DOHH2 (cell line): ENCODE measurements at regions not wholly inside any gene's neighbourhood (a gene's known extent, or its start where the extent isn't known, plus 50 kb on each side); places are given as distances from the start of the nearest gene placed in this dataset.

Experiments used
- H3F3A ChIP-seq: fragments of 200-600 bp; sonication (generic), shearing (Covaris generic); 2 replicates; pipeline ENCODE4 v1.6.0; 2016; ENCODE audit warnings: antibody characterized with exemption, mild to moderate bottlenecking; ENCODE audit not compliant: control insufficient read depth, insufficient read depth
- H3K27ac ChIP-seq: fragments of 200-600 bp; sonication (generic); 2 replicates; pipeline ENCODE4 v1.5.1; 2014; ENCODE audit warnings: low read depth, mild to moderate bottlenecking, low read length, moderate library complexity
- H3K27me3 ChIP-seq: fragments of 200-600 bp; sonication (generic); 2 replicates; pipeline ENCODE4 v1.6.1; 2014; ENCODE audit warnings: mild to moderate bottlenecking, low read length, mixed read lengths; ENCODE audit not compliant: control insufficient read depth
- H3K36me3 ChIP-seq: fragments of 200-600 bp; sonication (generic); 2 replicates; pipeline ENCODE4 v1.6.1; 2014; ENCODE audit warnings: mild to moderate bottlenecking, low read length, moderate library complexity, mixed read lengths; ENCODE audit not compliant: control insufficient read depth
- H3K4me1 ChIP-seq: fragments of 200-600 bp; sonication (generic); 2 replicates; pipeline ENCODE4 v1.6.1; 2014; ENCODE audit warnings: mild to moderate bottlenecking, low read length, mixed read lengths; ENCODE audit not compliant: control insufficient read depth
- H3K4me2 ChIP-seq: fragments of 200-600 bp; sonication (generic); 2 replicates; pipeline ENCODE4 v1.6.0; 2014; ENCODE audit warnings: mild to moderate bottlenecking, low read length, moderate library complexity
- H3K4me3 ChIP-seq: fragments of 200-600 bp; sonication (generic); 2 replicates; pipeline ENCODE4 v1.5.1; 2014; ENCODE audit warnings: mild to moderate bottlenecking, low read length, mixed read lengths
- H3K79me2 ChIP-seq: fragments of 200-600 bp; sonication (generic); 2 replicates; pipeline ENCODE4 v1.6.1; 2014; ENCODE audit warnings: mild to moderate bottlenecking, low read length, mixed read lengths; ENCODE audit not compliant: control insufficient read depth
- H3K9me2 ChIP-seq: fragments of 200-600 bp; sonication (generic); replicated peaks from 2 replicates; pipeline ENCODE4 v1.6.1; 2014; ENCODE audit warnings: mild to moderate bottlenecking, low read length, mixed read lengths; ENCODE audit not compliant: control insufficient read depth
- H3K9me3 ChIP-seq: fragments of 200-600 bp; sonication (generic); 2 replicates; pipeline ENCODE4 v1.6.1; 2014; ENCODE audit warnings: antibody characterized with exemption, low read length, mixed read lengths; ENCODE audit not compliant: control insufficient read depth, insufficient read depth
- H4K20me1 ChIP-seq: fragments of 200-600 bp; sonication (generic); 2 replicates; pipeline ENCODE4 v1.6.0; 2014; ENCODE audit warnings: low read depth, mild to moderate bottlenecking, antibody characterized with exemption, low read length, moderate library complexity; ENCODE audit not compliant: control insufficient read depth, insufficient read depth
- EZH2phosphoT487 ChIP-seq: fragments of 200-600 bp; sonication (generic); IDR thresholded peaks from 2 replicates; pipeline ENCODE4 v1.6.1; 2017; ENCODE audit warnings: borderline replicate concordance, mild to moderate bottlenecking, antibody characterized with exemption, low read length, moderate library complexity, mixed read lengths
- TF ChIP-seq, protein P1 (sequence below): fragments of 200-600 bp; sonication (generic); IDR thresholded peaks from one replicate; pipeline ENCODE4 v1.5.1; 2014; ENCODE audit warnings: antibody characterized with exemption, mild to moderate bottlenecking, low read depth, low read length; ENCODE audit not compliant: poor library complexity, severe bottlenecking

DNA sequence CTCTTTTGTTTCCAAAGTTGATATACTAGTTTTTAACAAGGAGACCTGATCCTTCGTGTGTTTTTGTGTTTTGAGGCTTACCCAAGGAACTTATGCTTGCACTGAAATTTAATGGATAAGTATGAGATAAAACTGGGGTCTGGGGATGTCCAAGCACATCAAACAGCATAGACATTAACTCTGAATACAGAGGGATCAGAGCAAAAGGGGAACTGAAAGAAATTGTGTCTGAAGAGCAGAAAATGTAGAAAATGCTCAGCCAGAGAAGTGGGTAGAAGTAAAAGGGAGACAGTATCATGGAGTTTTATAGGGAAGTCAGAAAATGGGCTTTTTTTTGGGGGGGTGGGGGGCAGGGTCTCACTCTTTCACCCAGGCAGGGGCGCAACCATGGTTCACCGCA, 695.4 kb downstream of the ARAP2 start:
- H3K4me2 ChIP-seq = no peak overlapping the region
- TF ChIP-seq EZH2phosphoT487 = no peak
- TF ChIP-seq, protein P1, sequence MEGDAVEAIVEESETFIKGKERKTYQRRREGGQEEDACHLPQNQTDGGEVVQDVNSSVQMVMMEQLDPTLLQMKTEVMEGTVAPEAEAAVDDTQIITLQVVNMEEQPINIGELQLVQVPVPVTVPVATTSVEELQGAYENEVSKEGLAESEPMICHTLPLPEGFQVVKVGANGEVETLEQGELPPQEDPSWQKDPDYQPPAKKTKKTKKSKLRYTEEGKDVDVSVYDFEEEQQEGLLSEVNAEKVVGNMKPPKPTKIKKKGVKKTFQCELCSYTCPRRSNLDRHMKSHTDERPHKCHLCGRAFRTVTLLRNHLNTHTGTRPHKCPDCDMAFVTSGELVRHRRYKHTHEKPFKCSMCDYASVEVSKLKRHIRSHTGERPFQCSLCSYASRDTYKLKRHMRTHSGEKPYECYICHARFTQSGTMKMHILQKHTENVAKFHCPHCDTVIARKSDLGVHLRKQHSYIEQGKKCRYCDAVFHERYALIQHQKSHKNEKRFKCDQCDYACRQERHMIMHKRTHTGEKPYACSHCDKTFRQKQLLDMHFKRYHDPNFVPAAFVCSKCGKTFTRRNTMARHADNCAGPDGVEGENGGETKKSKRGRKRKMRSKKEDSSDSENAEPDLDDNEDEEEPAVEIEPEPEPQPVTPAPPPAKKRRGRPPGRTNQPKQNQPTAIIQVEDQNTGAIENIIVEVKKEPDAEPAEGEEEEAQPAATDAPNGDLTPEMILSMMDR = no peak
- H3K36me3 ChIP-seq = no peaks in the 10 kb centered on the region
- no peak overlapping the region for H3K27ac ChIP-seq
- H3K9me2 ChIP-seq = no peaks in the 10 kb centered on the region
- H3K4me1 ChIP-seq = no peaks in the 10 kb centered on the region
- H3K27me3 ChIP-seq = no peaks in the 10 kb centered on the region
- no peaks in the 10 kb centered on the region for H3K79me2 ChIP-seq
- no peak overlapping the region for H3K4me3 ChIP-seq
- H3F3A ChIP-seq = no peaks in the 10 kb centered on the region
- H4K20me1 ChIP-seq = no peaks in the 10 kb centered on the region
- H3K9me3 ChIP-seq = no peaks in the 10 kb centered on the region

DNA sequence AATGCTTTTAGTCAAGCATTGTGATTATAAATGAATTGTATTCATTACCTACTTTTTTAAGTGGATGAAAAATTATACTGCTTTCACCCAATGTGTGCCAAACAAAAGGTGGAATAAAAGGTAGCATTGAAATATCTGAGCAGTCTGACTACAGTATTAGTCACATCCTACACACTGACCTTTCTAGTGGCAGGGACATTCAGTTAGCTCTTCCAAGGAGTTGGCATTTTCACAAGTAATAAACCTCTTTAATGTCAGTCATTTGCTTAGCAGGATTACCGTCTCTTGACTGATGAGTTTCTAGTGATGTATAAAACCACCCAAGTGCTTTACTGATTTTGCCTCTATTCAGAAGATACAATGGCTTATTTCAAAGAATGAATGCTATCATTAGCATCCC, 687.9 kb downstream of the ARAP2 start:
- H4K20me1 ChIP-seq = no peaks in the 10 kb centered on the region
- H3K27ac ChIP-seq = no peak overlapping the region
- H3K4me2 ChIP-seq = no peak overlapping the region

DNA sequence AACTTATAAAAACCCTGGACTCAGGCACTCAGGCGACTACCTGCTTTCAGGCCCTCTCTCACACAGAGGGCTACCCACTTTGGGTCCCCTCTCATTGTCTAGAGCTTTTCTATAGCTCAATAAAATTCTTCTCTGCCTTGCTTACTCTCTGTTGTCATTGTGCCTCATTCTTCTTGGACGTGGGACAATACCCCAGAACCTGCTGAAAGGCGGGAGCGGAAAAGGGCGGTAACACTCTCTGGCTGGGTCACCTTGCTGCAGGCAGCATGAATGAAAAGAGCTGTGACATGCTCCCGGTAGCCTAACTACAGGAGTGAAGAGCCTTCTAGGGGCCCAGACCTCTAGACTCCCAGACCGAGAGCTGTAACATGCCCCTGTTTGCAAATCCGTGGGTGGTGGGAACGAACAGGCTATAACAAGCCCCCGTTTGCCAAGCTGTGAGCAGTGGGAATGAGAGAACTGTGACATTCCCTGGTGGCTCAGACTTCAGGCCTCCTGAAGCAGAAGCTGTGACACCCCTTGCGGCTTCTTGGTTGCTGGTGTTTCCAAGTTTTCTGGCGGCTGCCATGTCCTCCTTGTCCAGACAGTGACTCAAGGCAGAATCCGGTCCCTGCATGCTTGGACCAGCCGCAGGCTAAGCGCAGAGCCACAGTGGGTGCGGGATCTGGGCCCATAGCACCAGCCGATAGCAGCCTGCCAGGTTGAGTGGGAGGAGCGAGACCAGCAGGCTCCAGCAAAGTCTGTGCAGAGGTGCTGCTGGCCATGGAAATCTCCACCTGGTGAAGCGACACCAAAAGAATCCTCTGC, 684.6 kb downstream of the ARAP2 start:
- no peaks in the 10 kb centered on the region for H3F3A ChIP-seq
- H3K9me2 ChIP-seq = no peaks in the 10 kb centered on the region
- H3K36me3 ChIP-seq = no peaks in the 10 kb centered on the region
- TF ChIP-seq, protein P1 = no peak
- no peak for TF ChIP-seq EZH2phosphoT487
- H4K20me1 ChIP-seq = no peaks in the 10 kb centered on the region
- H3K4me2 ChIP-seq = no peak overlapping the region
- H3K4me1 ChIP-seq = no peaks in the 10 kb centered on the region
- H3K4me3 ChIP-seq = no peak overlapping the region
- H3K79me2 ChIP-seq = no peaks in the 10 kb centered on the region
- no peak overlapping the region for H3K27ac ChIP-seq
- H3K9me3 ChIP-seq = peaks cover 10% of the 10 kb centered on the region; the same call in 1 of the 2 replicates
- H3K27me3 ChIP-seq = no peaks in the 10 kb centered on the region

More for the DNA sequence above, 687.9 kb downstream of the ARAP2 start:
- Histone ChIP-seq H3K4me3 (no peak overlapping the region), H3K79me2 (no peaks in the 10 kb centered on the region), H3K9me2 (no peaks in the 10 kb centered on the region), H3K27me3 (no peaks in the 10 kb centered on the region), H3K36me3 (no peaks in the 10 kb centered on the region), H3K9me3 (peaks cover 10% of the 10 kb centered on the region; the same call in 1 of the 2 replicates), H3F3A (no peaks in the 10 kb centered on the region), H3K4me1 (no peaks in the 10 kb centered on the region)
- no peak for TF ChIP-seq EZH2phosphoT487
- TF ChIP-seq, protein P1 = no peak
